ENCODE measurements at regions not wholly inside any gene's neighbourhood (a gene's known extent, or its start where the extent isn't known, plus 50 kb on each side); places are given as distances from the start of the nearest gene placed in this dataset.

GRCh38 chr6:147977851-147978465, 364.7 kb upstream of the SASH1 start:
- no peak overlapping the region for H4K91ac ChIP-seq (replicated peaks; ENCODE audit: insufficient read length, low read length)
- CTCF ChIA-PET (ENCODE audit: partially characterized antibody): no interaction called here
- WGBS, 2 experiments (ENCODE audit: extremely low coverage in 1 of 2, insufficient coverage in 1 of 2, insufficient read length in 1 of 2, insufficient replicate concordance in 2 of 2, low coverage in 1 of 2, low lambda C conversion rate in 2 of 2, missing lambda C conversion rate in 1 of 2): 91% methylated on average over 5 of the region's 5 CpGs; no CpG with 5 or more reads in 1 of the 2 experiments
- no peak overlapping the region for H3K9ac ChIP-seq (replicated peaks in 1 of 4; ENCODE audit: extremely low read depth in 1 of 4, low read depth in 3 of 4, low read length in 3 of 4)
- no peak overlapping the region for H3K23ac ChIP-seq (ENCODE audit: insufficient read length)
- TF ChIP-seq BRCA1 (IDR thresholded peaks at IDR 0.05; ENCODE audit: low read depth, low read length): no peak
- TF ChIP-seq SP1 (IDR thresholded peaks at IDR 0.05; ENCODE audit: low read depth, low read length): no peak
- TF ChIP-seq CEBPB (IDR thresholded peaks at IDR 0.05; ENCODE audit: low read depth, low read length): no peak
- TF ChIP-seq RBBP5 (IDR thresholded peaks at IDR 0.05; ENCODE audit: borderline replicate concordance, low read depth, low read length): no peak
- TF ChIP-seq JUND (IDR thresholded peaks at IDR 0.05; ENCODE audit: low read length): no peak
- no peak for TF ChIP-seq CBX8 (IDR thresholded peaks at IDR 0.05; ENCODE audit: borderline replicate concordance, low read depth, low read length)
- no peak for TF ChIP-seq USF2 (IDR thresholded peaks at IDR 0.05; ENCODE audit: low read length)
- TF ChIP-seq KDM1A (IDR thresholded peaks at IDR 0.05; ENCODE audit: borderline replicate concordance, low read length): no peak
- TF ChIP-seq TBP (IDR thresholded peaks at IDR 0.05; ENCODE audit: low read depth, low read length): no peak
- no peak for TF ChIP-seq SIX5 (IDR thresholded peaks at IDR 0.05; ENCODE audit: low read depth, low read length)
- TF ChIP-seq KDM5A (IDR thresholded peaks at IDR 0.05; ENCODE audit: low read length): no peak
- H4K5ac ChIP-seq (ENCODE audit: insufficient read length, low read depth, low read length): no peak overlapping the region
- no peaks in the 10 kb centered on the region for H3K36me3 ChIP-seq (ENCODE audit: control insufficient read depth in 2 of 4, insufficient read depth in 4 of 4, low read length in 3 of 4)
- no peak overlapping the region for H3K4ac ChIP-seq (replicated peaks; ENCODE audit: insufficient read length, low read depth, low read length)
- no peak overlapping the region for H3K14ac ChIP-seq (ENCODE audit: insufficient read length)
- FAIRE-seq: no peak
- no peaks in the 10 kb centered on the region for H4K20me1 ChIP-seq (replicated peaks in 1 of 2; ENCODE audit: control insufficient read depth in 1 of 2, insufficient read depth in 2 of 2, low read length in 2 of 2)
- no peak overlapping the region for H2AK5ac ChIP-seq (ENCODE audit: low read depth, low read length)
- H3K27ac ChIP-seq (ENCODE audit: low read depth, low read length): no peak overlapping the region
- H3K4me1 ChIP-seq (replicated peaks in 1 of 4; ENCODE audit: control insufficient read depth in 3 of 4, insufficient read depth in 4 of 4, low read length in 3 of 4): peaks cover 0 to 3% (median 2%) of the 10 kb centered on the region in 4 experiments; a peak in 2 of 7 replicates
- POLR2A ChIA-PET (ENCODE audit: partially characterized antibody): no interaction called here
- H3K18ac ChIP-seq (ENCODE audit: extremely low read depth, low read length): no peak overlapping the region
- no peak overlapping the region for H3K4me2 ChIP-seq (ENCODE audit: insufficient read depth in 1 of 2, low read depth in 2 of 2, low read length in 2 of 2)
- H4K8ac ChIP-seq (ENCODE audit: extremely low read depth, insufficient read depth, low read length): no peak overlapping the region
- H2BK120ac ChIP-seq (replicated peaks; ENCODE audit: low read depth, low read length): no peak overlapping the region
- no peak overlapping the region for H2BK20ac ChIP-seq (ENCODE audit: low read length)
- no peaks in the 10 kb centered on the region for H3K79me2 ChIP-seq (ENCODE audit: control insufficient read depth in 1 of 2, insufficient read depth in 2 of 2, low read length in 2 of 2)
- H2BK15ac ChIP-seq (ENCODE audit: low read length): no peak overlapping the region
- H2AFZ ChIP-seq (ENCODE audit: low read length): no peak overlapping the region
- no peaks in the 10 kb centered on the region for H3K79me1 ChIP-seq (ENCODE audit: low read depth, low read length)
- DNase-seq (ENCODE audit: low read depth in 1 of 2, low spot score in 2 of 2): no peak
- no peak overlapping the region for H2BK5ac ChIP-seq (ENCODE audit: low read depth, low read length)
- H2BK12ac ChIP-seq (ENCODE audit: low read depth, low read length): no peak overlapping the region
- H3K4me3 ChIP-seq (ENCODE audit: extremely low read depth in 1 of 4, insufficient read depth in 2 of 4, low read depth in 3 of 4, low read length in 4 of 4): no peak overlapping the region
- no peaks in the 10 kb centered on the region for H3K9me3 ChIP-seq (ENCODE audit: insufficient read depth in 2 of 2, low read depth in 1 of 2, low read length in 1 of 2)
- no peaks in the 10 kb centered on the region for H3K27me3 ChIP-seq (replicated peaks in 1 of 4; ENCODE audit: control insufficient read depth in 3 of 4, extremely low read depth in 1 of 4, insufficient read depth in 3 of 4, low read length in 3 of 4)
- H3K56ac ChIP-seq (replicated peaks; ENCODE audit: insufficient read length, low read depth, low read length): no peak overlapping the region
- H3K23me2 ChIP-seq (ENCODE audit: low read depth, low read length): no peaks in the 10 kb centered on the region

Data from H1 (cell line).